ENCODE measurements at regions not wholly inside any gene's neighbourhood (a gene's known extent, or its start where the extent isn't known, plus 50 kb on each side); places are given as distances from the start of the nearest gene placed in this dataset.

DNA sequence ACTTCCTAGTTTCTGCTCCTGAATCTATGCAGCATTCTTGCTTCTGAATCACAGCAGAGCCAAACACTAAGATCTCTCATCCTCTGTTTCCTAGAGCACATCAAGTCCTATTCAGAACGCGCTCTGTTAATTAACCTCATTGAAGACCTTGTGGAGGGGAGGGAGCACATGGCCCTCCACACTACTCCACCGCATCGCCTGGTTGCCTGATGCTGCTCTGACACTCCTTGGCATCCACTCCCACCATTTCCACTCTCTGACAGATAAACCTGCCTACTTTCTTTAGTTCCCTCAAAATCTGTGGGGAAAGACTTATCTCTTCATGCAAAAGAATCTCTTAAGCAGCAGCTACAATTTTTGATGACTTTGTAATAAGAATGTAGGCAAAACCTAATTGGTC lies 802.3 kb upstream of the GYPC start:
- no peak overlapping the region for H3K27ac ChIP-seq
- H3K27me3 ChIP-seq = no peaks in the 10 kb centered on the region
- no peaks in the 10 kb centered on the region for H3K9me3 ChIP-seq
- no peak for DNase-seq
- H3K36me3 ChIP-seq = no peaks in the 10 kb centered on the region
- H3K4me1 ChIP-seq = no peaks in the 10 kb centered on the region
- TF ChIP-seq POLR2A (IDR thresholded peaks at IDR 0.05) = no peak
- TF ChIP-seq, protein P1, sequence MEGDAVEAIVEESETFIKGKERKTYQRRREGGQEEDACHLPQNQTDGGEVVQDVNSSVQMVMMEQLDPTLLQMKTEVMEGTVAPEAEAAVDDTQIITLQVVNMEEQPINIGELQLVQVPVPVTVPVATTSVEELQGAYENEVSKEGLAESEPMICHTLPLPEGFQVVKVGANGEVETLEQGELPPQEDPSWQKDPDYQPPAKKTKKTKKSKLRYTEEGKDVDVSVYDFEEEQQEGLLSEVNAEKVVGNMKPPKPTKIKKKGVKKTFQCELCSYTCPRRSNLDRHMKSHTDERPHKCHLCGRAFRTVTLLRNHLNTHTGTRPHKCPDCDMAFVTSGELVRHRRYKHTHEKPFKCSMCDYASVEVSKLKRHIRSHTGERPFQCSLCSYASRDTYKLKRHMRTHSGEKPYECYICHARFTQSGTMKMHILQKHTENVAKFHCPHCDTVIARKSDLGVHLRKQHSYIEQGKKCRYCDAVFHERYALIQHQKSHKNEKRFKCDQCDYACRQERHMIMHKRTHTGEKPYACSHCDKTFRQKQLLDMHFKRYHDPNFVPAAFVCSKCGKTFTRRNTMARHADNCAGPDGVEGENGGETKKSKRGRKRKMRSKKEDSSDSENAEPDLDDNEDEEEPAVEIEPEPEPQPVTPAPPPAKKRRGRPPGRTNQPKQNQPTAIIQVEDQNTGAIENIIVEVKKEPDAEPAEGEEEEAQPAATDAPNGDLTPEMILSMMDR (IDR thresholded peaks at IDR 0.05) = no peak
- H3K4me3 ChIP-seq = no peak overlapping the region

DNA sequence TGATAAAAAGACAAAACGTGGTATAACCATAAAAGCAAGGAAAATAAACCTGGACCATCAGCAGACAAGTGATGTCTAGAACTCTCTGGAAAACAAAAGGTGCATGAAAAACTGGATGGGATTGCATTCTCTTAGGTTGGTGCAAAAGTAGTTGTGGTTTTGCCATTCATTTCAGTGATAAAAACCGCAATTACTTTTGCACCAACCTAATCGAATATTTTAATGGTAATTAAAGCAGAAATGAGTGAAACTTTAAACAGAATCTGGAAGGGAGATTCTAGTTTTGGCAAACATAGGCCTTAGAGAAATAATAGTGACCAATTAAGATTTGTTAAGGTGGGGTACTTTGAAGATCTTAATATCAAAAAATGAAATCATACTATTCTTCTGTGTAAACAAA lies 800.8 kb upstream of the GYPC start:
- H3K27me3 ChIP-seq = no peaks in the 10 kb centered on the region
- no peak overlapping the region for H3K4me3 ChIP-seq
- H3K27ac ChIP-seq = no peak overlapping the region
- no peaks in the 10 kb centered on the region for H3K9me3 ChIP-seq
- DNase-seq = no peak
- H3K4me1 ChIP-seq = no peaks in the 10 kb centered on the region
- H3K36me3 ChIP-seq = no peaks in the 10 kb centered on the region
- TF ChIP-seq, protein P1 (IDR thresholded peaks at IDR 0.05) = no peak

DNA sequence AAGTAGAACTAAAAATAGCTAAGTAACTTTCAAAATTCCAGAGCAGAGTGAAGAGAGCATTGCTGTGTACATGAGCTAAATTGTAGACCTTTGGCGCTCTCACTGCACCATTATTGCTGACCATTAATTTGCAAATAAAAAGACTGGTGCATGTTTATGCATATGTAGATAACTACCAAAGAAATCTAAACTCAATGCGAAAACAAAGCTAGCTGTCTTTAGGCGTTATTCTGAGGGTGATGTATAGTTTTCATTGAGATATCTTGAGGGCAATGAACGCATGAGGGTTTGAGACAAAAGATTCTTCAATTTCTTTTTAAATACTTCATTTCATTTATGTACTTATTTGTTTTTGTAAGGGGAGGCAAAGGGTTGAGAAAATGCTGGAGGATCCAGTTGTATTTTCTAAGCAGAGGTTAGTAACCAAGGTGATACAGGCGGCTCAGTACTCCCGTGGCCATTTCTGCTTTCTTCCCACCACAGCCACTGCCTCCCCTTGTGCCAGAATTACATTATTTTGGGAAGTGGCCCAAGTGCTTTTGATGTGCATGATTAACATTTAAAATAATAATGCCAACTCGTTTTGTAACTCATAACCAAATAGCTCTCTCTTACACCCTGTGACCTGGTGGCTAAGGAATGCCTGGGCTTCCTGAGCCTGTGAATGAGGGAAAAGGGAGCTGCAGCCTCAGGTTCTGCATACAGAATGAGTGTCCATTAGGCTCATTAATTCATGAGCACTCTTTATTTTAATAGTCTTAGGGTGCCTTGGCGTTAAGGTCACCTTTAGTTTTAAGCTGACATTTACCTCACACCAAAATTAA lies 797.8 kb upstream of the GYPC start:
- TF ChIP-seq, protein P1 (IDR thresholded peaks at IDR 0.05) = no peak
- TF ChIP-seq POLR2A (IDR thresholded peaks at IDR 0.05) = no peak
- Histone ChIP-seq H3K4me3 (no peak overlapping the region), H3K36me3 (no peaks in the 10 kb centered on the region), H3K27ac (no peak overlapping the region), H3K27me3 (no peaks in the 10 kb centered on the region), H3K4me1 (no peaks in the 10 kb centered on the region), H3K9me3 (no peaks in the 10 kb centered on the region)
- DNase-seq = no peak

DNA sequence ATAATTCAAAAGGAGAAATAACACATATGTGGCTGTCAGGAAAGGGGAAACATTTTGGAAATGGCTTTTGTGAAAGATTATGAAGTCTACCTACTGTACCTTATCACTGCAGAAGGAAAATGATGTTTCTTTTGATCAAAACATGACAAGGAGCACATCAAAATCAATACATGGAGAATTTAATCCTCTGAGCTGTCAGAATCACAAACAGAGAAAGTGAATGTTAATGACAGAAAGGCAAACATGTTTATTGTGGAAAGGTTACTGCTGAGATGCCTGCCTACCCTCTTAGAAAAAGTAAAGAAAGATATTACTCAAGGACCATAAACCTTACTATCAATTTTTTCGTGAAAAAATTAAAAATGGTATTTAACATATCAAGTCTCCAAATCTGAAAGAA lies 794.5 kb upstream of the GYPC start:
- Histone ChIP-seq H3K4me3 (no peak overlapping the region), H3K27ac (no peak overlapping the region), H3K27me3 (no peaks in the 10 kb centered on the region), H3K4me1 (no peaks in the 10 kb centered on the region), H3K36me3 (no peaks in the 10 kb centered on the region), H3K9me3 (no peaks in the 10 kb centered on the region)
- TF ChIP-seq, protein P1 (IDR thresholded peaks at IDR 0.05) = no peak
- DNase-seq = no peak

DNA sequence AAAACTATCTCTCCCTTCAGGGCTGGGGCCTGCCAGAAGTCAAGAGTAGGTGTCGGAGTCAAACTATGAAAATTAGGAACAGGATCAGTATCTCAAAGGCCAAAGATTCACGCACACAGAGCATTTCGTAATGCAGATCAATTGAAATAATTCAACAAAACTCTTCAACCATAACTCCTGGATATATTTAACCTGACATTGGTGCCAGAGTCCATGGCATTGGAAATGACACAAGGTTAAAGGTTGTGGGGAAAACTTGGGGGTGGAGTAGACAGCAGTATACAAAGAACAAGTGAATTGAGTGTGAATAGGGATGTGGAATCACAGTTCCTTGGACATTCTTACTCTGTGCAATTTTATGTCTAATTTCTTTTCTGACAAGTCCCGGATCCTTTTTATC lies 788.0 kb upstream of the GYPC start:
- H3K36me3 ChIP-seq = no peaks in the 10 kb centered on the region
- TF ChIP-seq, protein P1 (IDR thresholded peaks at IDR 0.05) = no peak
- TF ChIP-seq POLR2A (IDR thresholded peaks at IDR 0.05) = no peak
- no peak overlapping the region for H3K27ac ChIP-seq
- no peaks in the 10 kb centered on the region for H3K27me3 ChIP-seq
- no peaks in the 10 kb centered on the region for H3K9me3 ChIP-seq
- no peak overlapping the region for H3K4me3 ChIP-seq
- no peaks in the 10 kb centered on the region for H3K4me1 ChIP-seq
- DNase-seq = no peak

DNA sequence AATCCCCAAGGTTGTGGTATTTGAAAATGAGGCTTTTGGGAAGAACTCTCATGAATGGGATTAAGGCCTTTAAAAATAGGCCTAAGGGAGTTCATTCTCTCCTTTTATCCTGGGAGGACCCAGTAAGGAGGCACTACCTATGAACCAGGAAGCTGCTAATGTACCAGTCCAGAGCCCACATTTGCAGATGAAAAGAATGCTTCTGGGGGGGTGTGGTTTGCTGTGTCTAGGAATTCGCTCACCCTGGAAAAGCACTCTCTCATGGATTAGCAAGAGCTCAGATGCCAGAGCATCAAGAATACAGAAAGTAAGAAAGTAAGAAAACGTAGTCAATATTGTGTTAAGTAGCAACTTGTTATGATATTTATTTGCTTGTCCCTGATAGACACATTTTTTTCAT lies 785.7 kb upstream of the GYPC start:
- Histone ChIP-seq H3K4me3 (no peak overlapping the region), H3K9me3 (no peaks in the 10 kb centered on the region)

More for the DNA sequence above, 785.7 kb upstream of the GYPC start:
- TF ChIP-seq POLR2A (IDR thresholded peaks at IDR 0.05) = no peak
- H3K36me3 ChIP-seq = no peaks in the 10 kb centered on the region
- no peaks in the 10 kb centered on the region for H3K4me1 ChIP-seq
- H3K27ac ChIP-seq = no peak overlapping the region
- H3K27me3 ChIP-seq = no peaks in the 10 kb centered on the region
- DNase-seq = no peak
